Testis (tissue), 2 donors: ENCODE measurements at regions not wholly inside any gene's neighbourhood (a gene's known extent, or its start where the extent isn't known, plus 50 kb on each side); places are given as distances from the start of the nearest gene placed in this dataset.

ENCODE experiments used
- DNase-seq: peaks from one replicate; pipeline ENCODE4 v3.0.0-alpha.2; 2019
- H3K27ac ChIP-seq, 2 donors: fragments of 200-600 bp; sonication (generic); one replicate each; pipeline ENCODE4 v1.5.1; 2019
- H3K27me3 ChIP-seq: fragments of 200-600 bp; sonication (generic); one replicate; pipeline ENCODE4 v1.5.1; 2019
- H3K36me3 ChIP-seq: fragments of 200-600 bp; sonication (generic); one replicate; pipeline ENCODE4 v1.5.1; 2017; ENCODE audit warnings: low read depth; ENCODE audit errors: missing control alignments
- H3K4me1 ChIP-seq: fragments of 200-600 bp; sonication (generic); one replicate; pipeline ENCODE4 v1.5.1; 2019
- H3K4me3 ChIP-seq, 2 donors: fragments of 200-600 bp; sonication (generic); one replicate each; pipeline ENCODE4 v1.5.1; 2017 to 2019
- H3K9me3 ChIP-seq: fragments of 200-600 bp; sonication (generic); one replicate; pipeline ENCODE4 v1.5.1; 2017
- CTCF ChIP-seq, 3 experiments: fragments of 450-650 bp in 2 of 3; fragments of 200-600 bp in 1 of 3; sonication (generic) in 1 of 3; IDR thresholded peaks; one replicate each; pipeline ENCODE4 v1.5.1; 2016 to 2019; ENCODE audit warnings: antibody characterized with exemption in 3 of 3, mild to moderate bottlenecking in 2 of 3, moderate library complexity in 1 of 3
- POLR2A ChIP-seq: fragments of 450-650 bp; IDR thresholded peaks from one replicate; pipeline ENCODE4 v1.6.1; 2017; ENCODE audit warnings: antibody characterized with exemption, mild to moderate bottlenecking, moderate library complexity
- WGBS, 2 donors: methylation state at CpG; one replicate each; pipeline ENCODE4 v1.1.5; 2018; 5-methylcytosine and 5-hydroxymethylcytosine counted together
- intact Hi-C: fragments of 100-400 bp; cut with DNase I; formaldehyde crosslinking; loops from one replicate; pipeline ENCODE4 v1.15.1; 2023; ENCODE audit warnings: low total_unique reads

GRCh38 chr4:147020456-147020855, 74.8 kb upstream of the TTC29 start:
- DNase-seq: no peak
- intact Hi-C loops: no loop called here
- WGBS, 2 donors: 86 to 90% methylated on average over 4 of the region's 4 CpGs
- H3K9me3 ChIP-seq: no peaks in the 10 kb centered on the region
- H3K27ac ChIP-seq: no peak overlapping the region
- H3K4me1 ChIP-seq: no peaks in the 10 kb centered on the region
- TF ChIP-seq CTCF (IDR thresholded peaks at IDR 0.05): no peak
- no peak for TF ChIP-seq POLR2A
- no peaks in the 10 kb centered on the region for H3K27me3 ChIP-seq
- H3K4me3 ChIP-seq: no peak overlapping the region
- H3K36me3 ChIP-seq: no peaks in the 10 kb centered on the region

- Histone ChIP-seq H3K4me1 (no peaks in the 10 kb centered on the region), H3K36me3 (no peaks in the 10 kb centered on the region), H3K27me3 (no peaks in the 10 kb centered on the region), H3K4me3 (no peak overlapping the region), H3K27ac (no peak overlapping the region), H3K9me3 (no peaks in the 10 kb centered on the region)
- WGBS, 2 donors: 82 to 83% methylated on average over 2 of the region's 2 CpGs
- no peak for TF ChIP-seq POLR2A
- no peak for TF ChIP-seq CTCF (IDR thresholded peaks at IDR 0.05)
- no peak for DNase-seq
- intact Hi-C loops: no loop called here
Measured at GRCh38 chr4:147025042-147025441, 79.4 kb upstream of the TTC29 start.

- H3K27me3 ChIP-seq: no peaks in the 10 kb centered on the region
- intact Hi-C loops: no loop called here
- no peak overlapping the region for H3K27ac ChIP-seq
- no peak for DNase-seq
- no peaks in the 10 kb centered on the region for H3K36me3 ChIP-seq
- TF ChIP-seq POLR2A (no peak), CTCF (IDR thresholded peaks at IDR 0.05) (no peak)
- H3K4me1 ChIP-seq: no peaks in the 10 kb centered on the region
- no peak overlapping the region for H3K4me3 ChIP-seq
- no peaks in the 10 kb centered on the region for H3K9me3 ChIP-seq
Measured at GRCh38 chr4:147029296-147029695, 83.6 kb upstream of the TTC29 start.

- H3K36me3 ChIP-seq: no peaks in the 10 kb centered on the region
- H3K9me3 ChIP-seq: no peaks in the 10 kb centered on the region
- H3K4me1 ChIP-seq: no peaks in the 10 kb centered on the region
- TF ChIP-seq CTCF (IDR thresholded peaks at IDR 0.05): no peak
- no peak for TF ChIP-seq POLR2A
- intact Hi-C loops: loop anchor here (10.0 kb wide), 1 partner anchor 50 kb away; no protein-coding TSS in a partner anchor
- WGBS, 2 donors: 58 to 69% methylated on average over 1 of the region's 1 CpG
- H3K4me3 ChIP-seq: no peak overlapping the region
- H3K27ac ChIP-seq: no peak overlapping the region
- DNase-seq: no peak
- no peaks in the 10 kb centered on the region for H3K27me3 ChIP-seq
Measured at GRCh38 chr4:147034372-147034771, 88.7 kb upstream of the TTC29 start.

- no peak for TF ChIP-seq POLR2A
- TF ChIP-seq CTCF (IDR thresholded peaks at IDR 0.05): no peak
- no peaks in the 10 kb centered on the region for H3K9me3 ChIP-seq
- H3K4me1 ChIP-seq: no peaks in the 10 kb centered on the region
- no peaks in the 10 kb centered on the region for H3K27me3 ChIP-seq
- WGBS, 2 donors: 94 to 95% methylated on average over 4 of the region's 4 CpGs
- no peak overlapping the region for H3K27ac ChIP-seq
- intact Hi-C loops: loop anchor here (10.0 kb wide), 1 partner anchor 48 kb away; no protein-coding TSS in a partner anchor
- DNase-seq: no peak
- H3K4me3 ChIP-seq: no peak overlapping the region
- H3K36me3 ChIP-seq: no peaks in the 10 kb centered on the region
Measured at GRCh38 chr4:147037069-147037468, 91.4 kb upstream of the TTC29 start.
